ENCODE measurements at regions not wholly inside any gene's neighbourhood (a gene's known extent, or its start where the extent isn't known, plus 50 kb on each side); places are given as distances from the start of the nearest gene placed in this dataset.

DNA sequence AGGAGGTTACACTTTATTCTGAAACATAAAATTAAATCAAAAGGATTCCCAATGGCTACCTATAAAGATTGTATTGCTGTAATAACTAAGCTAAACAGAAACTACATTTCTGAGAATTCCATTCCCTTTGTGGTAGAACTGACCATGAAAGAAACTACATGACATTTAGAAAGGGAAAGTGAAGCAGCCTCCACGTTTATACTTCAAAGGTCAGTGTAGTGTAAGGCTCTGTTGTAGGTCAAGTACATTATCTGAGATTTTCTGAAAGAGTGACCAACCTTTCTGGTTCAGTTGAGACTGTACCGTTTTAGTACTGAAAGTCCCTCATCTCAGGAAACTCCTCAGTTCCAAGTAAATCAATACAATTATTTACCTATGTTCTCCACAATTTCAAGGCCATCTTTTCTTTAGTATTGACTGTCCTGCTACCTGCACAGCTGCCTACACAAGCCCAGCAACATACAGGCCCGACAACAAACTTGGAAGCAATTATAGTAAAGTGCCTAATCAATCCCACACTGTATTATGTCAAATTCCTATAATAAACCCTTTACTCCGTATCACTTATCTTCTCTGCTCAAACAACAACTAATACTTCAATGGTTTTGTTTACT is 343.0 kb downstream of the PLOD2 start:
- intact Hi-C loops (cut with DNase I), result no loop called here
- ATAC-seq (no peak), DNase-seq (no peak)
- TF ChIP-seq, protein P1, sequence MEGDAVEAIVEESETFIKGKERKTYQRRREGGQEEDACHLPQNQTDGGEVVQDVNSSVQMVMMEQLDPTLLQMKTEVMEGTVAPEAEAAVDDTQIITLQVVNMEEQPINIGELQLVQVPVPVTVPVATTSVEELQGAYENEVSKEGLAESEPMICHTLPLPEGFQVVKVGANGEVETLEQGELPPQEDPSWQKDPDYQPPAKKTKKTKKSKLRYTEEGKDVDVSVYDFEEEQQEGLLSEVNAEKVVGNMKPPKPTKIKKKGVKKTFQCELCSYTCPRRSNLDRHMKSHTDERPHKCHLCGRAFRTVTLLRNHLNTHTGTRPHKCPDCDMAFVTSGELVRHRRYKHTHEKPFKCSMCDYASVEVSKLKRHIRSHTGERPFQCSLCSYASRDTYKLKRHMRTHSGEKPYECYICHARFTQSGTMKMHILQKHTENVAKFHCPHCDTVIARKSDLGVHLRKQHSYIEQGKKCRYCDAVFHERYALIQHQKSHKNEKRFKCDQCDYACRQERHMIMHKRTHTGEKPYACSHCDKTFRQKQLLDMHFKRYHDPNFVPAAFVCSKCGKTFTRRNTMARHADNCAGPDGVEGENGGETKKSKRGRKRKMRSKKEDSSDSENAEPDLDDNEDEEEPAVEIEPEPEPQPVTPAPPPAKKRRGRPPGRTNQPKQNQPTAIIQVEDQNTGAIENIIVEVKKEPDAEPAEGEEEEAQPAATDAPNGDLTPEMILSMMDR (IDR thresholded peaks at IDR 0.05), result no peak
- no peak overlapping the region for H3K4me3 ChIP-seq
- no peaks in the 10 kb centered on the region for H3K27me3 ChIP-seq (ENCODE audit: low read depth)
- no peaks in the 10 kb centered on the region for H3K9me3 ChIP-seq
- no peak overlapping the region for H3K27ac ChIP-seq
- H3K4me1 ChIP-seq, result no peaks in the 10 kb centered on the region
- H3K36me3 ChIP-seq, result no peaks in the 10 kb centered on the region

DNA sequence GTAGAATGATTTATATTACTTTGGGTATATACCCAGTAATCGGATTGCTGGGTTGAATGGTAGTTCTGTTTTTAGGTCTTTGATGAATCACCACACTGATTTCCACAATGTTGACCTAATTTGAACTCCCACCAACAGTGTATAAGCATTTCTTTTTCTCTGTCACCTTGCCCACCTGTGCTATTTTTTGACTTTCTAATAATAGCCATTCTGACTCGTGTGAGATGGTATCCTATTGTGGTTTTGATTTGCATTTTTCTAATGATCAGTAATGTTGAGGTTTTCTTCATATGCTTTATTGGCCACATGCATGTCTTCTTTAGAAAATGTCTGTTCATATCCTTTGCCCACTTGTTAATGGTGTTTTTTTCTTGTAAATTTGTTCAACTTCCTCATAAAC is 340.8 kb downstream of the PLOD2 start:
- Histone ChIP-seq H3K27ac (no peak overlapping the region), H3K4me3 (no peak overlapping the region), H3K4me1 (no peaks in the 10 kb centered on the region), H3K9me3 (no peaks in the 10 kb centered on the region), H3K36me3 (no peaks in the 10 kb centered on the region), H3K27me3 (ENCODE audit: low read depth) (no peaks in the 10 kb centered on the region)
- no peak for DNase-seq
- TF ChIP-seq, protein P1 (IDR thresholded peaks at IDR 0.05), result no peak
- intact Hi-C loops (cut with DNase I), result no loop called here
- no peak for ATAC-seq

DNA sequence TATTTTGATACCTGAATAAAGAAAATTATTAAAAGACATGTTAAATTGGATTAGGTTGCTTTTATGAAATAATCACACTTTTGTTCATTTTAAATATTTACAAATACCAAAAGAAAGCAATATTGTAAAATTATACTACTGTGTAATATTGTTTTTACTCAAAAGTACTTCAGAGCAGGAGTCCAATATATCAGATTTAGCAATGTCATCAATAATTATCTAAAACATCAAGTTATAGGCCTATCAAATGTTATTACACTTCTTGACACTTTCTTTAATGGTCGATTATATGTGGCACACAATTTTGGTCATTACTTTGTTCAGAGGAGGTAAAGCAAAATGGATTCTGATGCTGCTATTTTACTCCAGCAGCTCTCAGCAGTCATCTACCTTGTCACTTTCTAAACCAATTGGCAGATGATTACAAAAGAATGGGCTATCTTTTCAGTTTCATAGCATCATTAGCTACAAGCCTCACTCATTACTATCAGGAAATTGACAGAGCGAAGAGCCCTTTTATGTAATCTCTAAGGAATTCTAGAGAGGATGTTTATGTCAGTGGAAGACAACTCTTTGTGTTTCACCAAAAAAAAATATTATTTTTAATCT is 318.6 kb downstream of the PLOD2 start:
- no peak overlapping the region for H3K4me3 ChIP-seq
- ATAC-seq, result no peak

DNA sequence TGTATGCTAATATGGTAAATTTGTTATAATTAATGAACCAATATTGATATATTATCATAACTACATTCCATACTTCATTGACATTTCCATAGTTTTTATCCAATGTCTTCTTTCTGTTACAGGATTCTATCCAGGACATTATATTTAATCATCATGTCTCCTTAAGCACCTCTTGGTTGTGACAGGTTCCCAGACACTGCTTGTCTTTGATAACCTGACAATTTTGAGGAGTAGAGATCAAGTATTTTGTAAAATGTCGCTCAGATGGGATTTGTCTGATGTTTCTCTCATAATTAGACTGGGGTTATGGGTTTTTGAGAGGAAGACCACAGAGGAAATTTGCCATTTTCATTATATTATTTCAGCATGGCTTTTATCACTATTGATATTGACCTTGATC is 317.4 kb downstream of the PLOD2 start:
- ATAC-seq (no peak), DNase-seq (no peak)
- Histone ChIP-seq H3K36me3 (no peaks in the 10 kb centered on the region), H3K27me3 (ENCODE audit: low read depth) (no peaks in the 10 kb centered on the region), H3K27ac (no peak overlapping the region), H3K4me3 (no peak overlapping the region), H3K4me1 (no peaks in the 10 kb centered on the region), H3K9me3 (no peaks in the 10 kb centered on the region)
- intact Hi-C loops (cut with DNase I), result no loop called here
- TF ChIP-seq, protein P1 (IDR thresholded peaks at IDR 0.05), result no peak

More for the DNA sequence above, 318.6 kb downstream of the PLOD2 start:
- no peak for DNase-seq
- H3K4me1 ChIP-seq, result no peaks in the 10 kb centered on the region
- no peaks in the 10 kb centered on the region for H3K27me3 ChIP-seq (ENCODE audit: low read depth)
- H3K36me3 ChIP-seq, result no peaks in the 10 kb centered on the region
- intact Hi-C loops (cut with DNase I), result no loop called here
- TF ChIP-seq, protein P1 (IDR thresholded peaks at IDR 0.05), result no peak
- no peaks in the 10 kb centered on the region for H3K9me3 ChIP-seq
- H3K27ac ChIP-seq, result no peak overlapping the region

DNA sequence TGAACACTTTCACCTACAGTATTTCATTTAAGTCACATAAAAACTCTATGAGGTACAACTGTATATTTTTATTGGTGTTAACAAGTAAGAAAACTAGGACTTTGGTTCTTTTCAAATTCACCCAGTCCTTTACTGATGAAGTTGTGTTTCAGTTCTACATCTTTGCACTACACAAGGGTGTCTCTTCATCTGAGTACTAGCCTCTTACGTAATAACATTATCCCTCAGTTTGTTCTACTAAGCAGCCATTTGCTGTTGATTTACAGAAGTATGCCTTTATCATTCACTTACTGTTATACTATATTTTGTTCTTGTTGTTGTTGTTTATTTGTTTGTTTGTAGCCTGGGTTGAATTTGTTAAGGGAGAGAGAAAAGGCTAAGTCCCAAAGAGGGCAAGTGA is 311.9 kb downstream of the PLOD2 start:
- DNase-seq (no peak), ATAC-seq (no peak)
- H3K36me3 ChIP-seq, result no peaks in the 10 kb centered on the region
- no peaks in the 10 kb centered on the region for H3K27me3 ChIP-seq (ENCODE audit: low read depth)
- no peaks in the 10 kb centered on the region for H3K4me1 ChIP-seq
- intact Hi-C loops (cut with DNase I), result no loop called here
- H3K4me3 ChIP-seq, result no peak overlapping the region
- no peak overlapping the region for H3K27ac ChIP-seq
- no peaks in the 10 kb centered on the region for H3K9me3 ChIP-seq
- TF ChIP-seq, protein P1 (IDR thresholded peaks at IDR 0.05), result no peak

Data from lower lobe of right lung (tissue), 2 donors.